CD4-positive, alpha-beta memory T cell (primary cell): ENCODE measurements at regions not wholly inside any gene's neighbourhood (a gene's known extent, or its start where the extent isn't known, plus 50 kb on each side); places are given as distances from the start of the nearest gene placed in this dataset.
"Not testable (repeated sequence)": the region's sequence is repeated elsewhere in the genome, so short reads cannot be mapped to it uniquely, and the experiment has no call there.

ENCODE experiments used
- CTCF ChIA-PET: fragments of 350-600 bp; sonication (Branson Sonifier 250); formaldehyde crosslinking; loops from one replicate; lab custom pipeline; 2021; ENCODE audit warnings: inconsistent platforms; ENCODE audit not compliant: partially characterized antibody; lab: Charles Lee
- POLR2A ChIA-PET: fragments of 350-600 bp; sonication (Branson Sonifier 250); formaldehyde crosslinking; loops from one replicate; lab custom pipeline; 2021; ENCODE audit not compliant: partially characterized antibody; lab: Charles Lee
- DNase-seq, 5 donors: peaks; one replicate each; pipeline versions ENCODE4 v3.0.0 to v3.0.0-alpha.2; 2020 to 2022; ENCODE audit warnings: mixed read lengths in 1 of 5
- H3K27ac ChIP-seq: one replicate; pipeline ENCODE4 v1.7.0; 2013; ENCODE audit warnings: low read depth, low read length
- H3K27me3 ChIP-seq: 2 replicates; pipeline ENCODE4 v1.7.0; 2013; ENCODE audit warnings: mild to moderate bottlenecking, low read length, moderate library complexity; ENCODE audit not compliant: insufficient read depth
- H3K36me3 ChIP-seq: 2 replicates; pipeline ENCODE4 v1.7.0; 2013; ENCODE audit warnings: mild to moderate bottlenecking, low read length, moderate library complexity; ENCODE audit not compliant: insufficient read depth
- H3K4me1 ChIP-seq: 2 replicates; pipeline ENCODE4 v1.7.0; 2013; ENCODE audit warnings: mild to moderate bottlenecking, low read length, moderate library complexity; ENCODE audit not compliant: insufficient read depth
- H3K4me3 ChIP-seq, 2 donors: one replicate each; pipeline ENCODE4 v1.7.0; 2013; ENCODE audit warnings: low read length in 2 of 2, mild to moderate bottlenecking in 1 of 2
- H3K9me3 ChIP-seq, 2 donors: one replicate each; pipeline ENCODE4 v1.7.0; 2013; ENCODE audit warnings: low read length in 2 of 2, control low read depth in 1 of 2; ENCODE audit not compliant: control insufficient read depth in 1 of 2
- H3K27ac Mint-ChIP-seq, 7 donors: one replicate each; pipeline ENCODE4 v1.8.0; 2020 to 2021; ENCODE audit warnings: mixed read lengths in 7 of 7, mild to moderate bottlenecking in 6 of 7, inconsistent platforms in 3 of 7, moderate library complexity in 3 of 7
- H3K27me3 Mint-ChIP-seq, 2 donors: one replicate each; pipeline ENCODE4 v1.8.0; 2020 to 2021; ENCODE audit warnings: mixed read lengths in 2 of 2
- H3K36me3 Mint-ChIP-seq, 2 donors: one replicate each; pipeline ENCODE4 v1.8.0; 2020 to 2021; ENCODE audit warnings: mixed read lengths in 2 of 2, inconsistent platforms in 1 of 2, mild to moderate bottlenecking in 1 of 2
- H3K4me1 Mint-ChIP-seq, 4 donors: one replicate each; pipeline ENCODE4 v1.8.0; 2020 to 2021; ENCODE audit warnings: mixed read lengths in 4 of 4, mild to moderate bottlenecking in 1 of 4
- H3K4me3 Mint-ChIP-seq, 8 donors: one replicate each; pipeline ENCODE4 v1.8.0; 2020 to 2021; ENCODE audit warnings: mixed read lengths in 8 of 8, mild to moderate bottlenecking in 7 of 8, moderate library complexity in 6 of 8, inconsistent platforms in 3 of 8
- H3K9me3 Mint-ChIP-seq, 8 donors: one replicate each; pipeline ENCODE4 v1.8.0; 2020 to 2021; ENCODE audit warnings: mixed read lengths in 8 of 8, mild to moderate bottlenecking in 5 of 8, inconsistent platforms in 3 of 8, moderate library complexity in 1 of 8
- intact Hi-C: fragments of 100-400 bp; cut with micrococcal nuclease; formaldehyde crosslinking; loops from one replicate; pipeline ENCODE4 v1.15.1; 2023

DNA sequence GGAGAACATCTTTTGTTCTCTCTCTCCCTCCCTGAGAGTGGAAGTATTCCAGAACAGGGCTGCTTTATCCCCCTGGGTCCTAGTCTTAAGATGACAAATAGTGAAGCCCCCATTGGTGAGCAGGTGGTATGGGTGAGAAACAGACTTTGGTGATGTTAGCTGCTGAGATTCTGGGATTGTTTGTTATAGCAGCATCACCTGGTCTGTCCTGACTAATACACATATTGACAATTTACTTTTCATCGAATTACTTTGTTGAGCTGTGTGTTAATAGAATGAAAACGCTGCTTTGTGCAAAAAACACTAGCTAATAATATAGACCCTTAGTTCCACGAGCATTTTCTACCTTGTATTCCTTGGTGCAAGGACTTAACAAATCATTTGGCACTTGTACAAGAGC, 133.5 kb downstream of the ASMT start:
- Mint-ChIP-seq H3K9me3 (peaks cover 10 to 70% (median 31%) of the 10 kb centered on the region in 8 donors), H3K36me3 (peaks cover 61 to 86% of the 10 kb centered on the region in 2 donors), H3K4me1 (no peaks in the 10 kb centered on the region), H3K4me3 (no peak overlapping the region), H3K27ac (no peak overlapping the region), H3K27me3 (no peaks in the 10 kb centered on the region)
- H3K4me1 ChIP-seq: no peaks in the 10 kb centered on the region
- no peak overlapping the region for H3K27ac ChIP-seq
- intact Hi-C loops: no loop called here
- no peaks in the 10 kb centered on the region for H3K9me3 ChIP-seq
- H3K27me3 ChIP-seq: no peaks in the 10 kb centered on the region
- no peak overlapping the region for H3K4me3 ChIP-seq
- no peak for DNase-seq
- POLR2A ChIA-PET: no interaction called here
- no peaks in the 10 kb centered on the region for H3K36me3 ChIP-seq
- CTCF ChIA-PET: no interaction called here

DNA sequence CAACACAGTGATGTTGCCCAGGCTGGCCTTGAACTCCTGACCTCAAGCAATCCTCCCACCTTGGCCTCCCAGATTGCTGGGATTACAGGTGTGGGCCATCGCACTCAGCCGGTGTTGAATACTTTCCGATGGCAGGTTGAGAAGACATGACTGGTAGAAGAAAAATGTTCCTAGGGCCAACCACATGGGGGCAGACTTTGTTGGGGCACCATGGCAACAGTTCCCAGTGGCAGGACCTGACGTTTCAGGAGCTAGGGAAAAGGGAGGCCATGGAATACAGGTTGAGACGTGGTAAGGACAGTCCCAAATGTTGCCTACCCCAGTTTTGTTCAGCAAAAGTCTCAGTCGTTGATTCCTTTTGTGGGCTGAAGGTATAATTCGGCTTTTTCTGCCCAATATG, 134.6 kb downstream of the ASMT start:
- POLR2A ChIA-PET: no interaction called here
- H3K27ac Mint-ChIP-seq: no peak overlapping the region

DNA sequence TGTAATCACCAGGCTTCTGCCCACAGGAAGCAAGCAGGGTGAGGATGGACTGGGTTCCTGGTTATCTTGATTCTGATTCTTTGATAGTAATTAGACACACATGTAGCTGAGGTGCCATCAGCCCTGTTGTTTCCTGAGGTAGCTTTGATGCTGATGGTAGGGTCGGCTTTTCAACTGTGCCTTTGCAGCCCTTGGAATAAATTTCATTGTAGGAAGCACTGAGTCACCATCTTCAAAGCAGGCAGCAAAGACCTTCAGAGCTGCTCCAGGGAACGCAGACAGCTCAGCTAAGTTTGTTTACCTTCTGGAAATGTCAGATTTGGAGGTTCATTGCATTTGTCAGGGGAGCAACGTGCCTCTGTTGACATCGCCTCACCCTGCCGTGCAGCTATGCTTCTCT, 135.4 kb downstream of the ASMT start:
- POLR2A ChIA-PET: no interaction called here
- CTCF ChIA-PET: no interaction called here
- Mint-ChIP-seq H3K9me3 (peaks cover 6 to 61% (median 33%) of the 10 kb centered on the region in 8 donors), H3K27me3 (no peaks in the 10 kb centered on the region), H3K4me3 (no peak overlapping the region), H3K4me1 (no peaks in the 10 kb centered on the region), H3K36me3 (peaks cover 48 to 73% of the 10 kb centered on the region in 2 donors), H3K27ac (no peak overlapping the region)
- Histone ChIP-seq H3K36me3 (no peaks in the 10 kb centered on the region), H3K27ac (no peak overlapping the region), H3K27me3 (no peaks in the 10 kb centered on the region), H3K9me3 (no peaks in the 10 kb centered on the region), H3K4me3 (no peak overlapping the region), H3K4me1 (no peaks in the 10 kb centered on the region)
- intact Hi-C loops: no loop called here
- no peak for DNase-seq

More for the DNA sequence above, 134.6 kb downstream of the ASMT start:
- CTCF ChIA-PET: no interaction called here
- Histone ChIP-seq H3K36me3 (no peaks in the 10 kb centered on the region), H3K4me1 (no peaks in the 10 kb centered on the region), H3K27me3 (no peaks in the 10 kb centered on the region), H3K4me3 (no peak overlapping the region), H3K27ac (no peak overlapping the region), H3K9me3 (no peaks in the 10 kb centered on the region)
- Mint-ChIP-seq H3K36me3 (peaks cover 50 to 75% of the 10 kb centered on the region in 2 donors), H3K27me3 (no peaks in the 10 kb centered on the region), H3K4me1 (no peaks in the 10 kb centered on the region), H3K4me3 (no peak overlapping the region), H3K9me3 (peaks cover 8 to 62% (median 30%) of the 10 kb centered on the region in 8 donors)
- DNase-seq: no peak
- intact Hi-C loops: no loop called here

DNA sequence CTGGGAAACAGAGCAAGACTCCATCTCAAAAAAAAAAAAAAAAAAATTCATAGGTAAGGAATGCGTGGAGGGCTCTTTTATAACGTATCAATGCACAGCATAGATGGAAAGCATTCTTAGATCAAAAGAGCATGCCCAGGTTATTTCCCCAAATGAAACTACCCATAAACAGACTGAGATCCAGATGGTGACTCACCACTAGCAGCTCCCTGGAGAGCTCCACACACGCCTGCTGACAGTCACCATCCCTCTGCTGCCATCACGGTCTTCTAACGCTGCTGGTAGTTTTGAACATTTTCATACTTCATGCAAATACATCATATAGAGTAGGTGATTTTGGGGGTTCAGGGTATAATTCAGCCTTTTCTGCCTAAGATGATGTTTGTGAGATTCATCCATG, 136.9 kb downstream of the ASMT start:
- DNase-seq: no peak

DNA sequence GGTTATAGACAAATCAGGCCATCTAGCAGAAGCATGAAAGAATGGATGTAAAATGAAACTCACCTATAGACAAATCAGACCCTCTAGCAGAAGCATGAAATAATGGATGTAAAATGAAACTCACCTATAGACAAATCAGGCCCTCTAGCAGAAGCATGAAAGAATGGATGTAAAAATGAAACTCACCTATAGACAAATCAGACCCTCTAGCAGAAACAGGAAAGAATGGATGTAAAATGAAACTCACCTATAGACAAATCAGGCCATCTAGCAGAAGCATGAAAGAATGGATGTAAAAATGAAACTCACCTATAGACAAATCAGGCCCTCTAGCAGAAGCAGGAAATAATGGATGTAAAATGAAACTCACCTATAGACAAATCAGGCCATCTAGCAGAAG, 137.9 kb downstream of the ASMT start:
- peaks cover 43 to 68% of the 10 kb centered on the region in 2 donors for H3K36me3 Mint-ChIP-seq
- H3K27ac Mint-ChIP-seq, H3K27ac ChIP-seq, DNase-seq, CTCF ChIA-PET, intact Hi-C loops, H3K27me3 Mint-ChIP-seq, POLR2A ChIA-PET, H3K9me3 ChIP-seq, H3K36me3 ChIP-seq, H3K4me1 ChIP-seq, H3K27me3 ChIP-seq, H3K4me3 ChIP-seq, H3K4me1 Mint-ChIP-seq: not testable (repeated sequence)
- H3K4me3 Mint-ChIP-seq: peak overlapping the region in 1 of 8 donors; percentile 20
- H3K9me3 Mint-ChIP-seq: peaks cover 6 to 70% (median 44%) of the 10 kb centered on the region in 8 donors

More for the DNA sequence above, 136.9 kb downstream of the ASMT start:
- Histone ChIP-seq H3K4me3 (no peak overlapping the region), H3K27ac (no peak overlapping the region), H3K36me3 (no peaks in the 10 kb centered on the region), H3K4me1 (no peaks in the 10 kb centered on the region), H3K27me3 (no peaks in the 10 kb centered on the region), H3K9me3 (no peaks in the 10 kb centered on the region)
- Mint-ChIP-seq H3K27ac (peak overlapping the region in 1 of 7 donors; percentile 35), H3K4me3 (no peak overlapping the region), H3K36me3 (peaks cover 42 to 67% of the 10 kb centered on the region in 2 donors), H3K4me1 (no peaks in the 10 kb centered on the region), H3K27me3 (no peaks in the 10 kb centered on the region), H3K9me3 (peaks cover 6 to 64% (median 38%) of the 10 kb centered on the region in 8 donors)
- intact Hi-C loops: no loop called here
- POLR2A ChIA-PET: no interaction called here
- CTCF ChIA-PET: no interaction called here

DNA sequence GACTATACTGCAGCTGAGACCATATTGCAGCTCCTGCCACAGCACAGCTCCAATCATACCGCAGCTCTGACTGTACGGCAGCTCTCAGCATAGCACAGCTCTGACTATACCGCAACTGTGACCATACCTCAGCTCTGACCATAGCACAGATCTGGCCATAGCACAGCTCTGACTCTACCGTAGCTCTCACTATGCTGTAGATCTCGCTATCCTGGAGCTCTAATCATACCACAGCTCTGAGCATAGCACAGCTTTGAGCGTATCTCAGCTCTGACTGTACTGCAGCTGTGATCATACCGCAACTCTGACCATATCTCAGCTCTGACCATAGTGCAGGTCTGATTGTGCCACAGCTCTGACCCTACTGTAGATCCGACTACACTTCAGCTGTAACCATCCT, 139.2 kb downstream of the ASMT start:
- intact Hi-C loops: no loop called here
- H3K4me3 ChIP-seq: no peak overlapping the region
- no peak for DNase-seq
- peaks cover 9 to 73% (median 45%) of the 10 kb centered on the region in 8 donors for H3K9me3 Mint-ChIP-seq
- ChIA-PET CTCF (no interaction called here), POLR2A (no interaction called here)
- no peaks in the 10 kb centered on the region for H3K4me1 Mint-ChIP-seq
- no peaks in the 10 kb centered on the region for H3K27me3 ChIP-seq
- H3K27ac Mint-ChIP-seq: no peak overlapping the region
- H3K27me3 Mint-ChIP-seq: no peaks in the 10 kb centered on the region
- no peak overlapping the region for H3K4me3 Mint-ChIP-seq
- no peaks in the 10 kb centered on the region for H3K4me1 ChIP-seq
- H3K36me3 Mint-ChIP-seq: peaks cover 41 to 66% of the 10 kb centered on the region in 2 donors
- H3K9me3 ChIP-seq: no peaks in the 10 kb centered on the region
- no peaks in the 10 kb centered on the region for H3K36me3 ChIP-seq
- H3K27ac ChIP-seq: no peak overlapping the region

DNA sequence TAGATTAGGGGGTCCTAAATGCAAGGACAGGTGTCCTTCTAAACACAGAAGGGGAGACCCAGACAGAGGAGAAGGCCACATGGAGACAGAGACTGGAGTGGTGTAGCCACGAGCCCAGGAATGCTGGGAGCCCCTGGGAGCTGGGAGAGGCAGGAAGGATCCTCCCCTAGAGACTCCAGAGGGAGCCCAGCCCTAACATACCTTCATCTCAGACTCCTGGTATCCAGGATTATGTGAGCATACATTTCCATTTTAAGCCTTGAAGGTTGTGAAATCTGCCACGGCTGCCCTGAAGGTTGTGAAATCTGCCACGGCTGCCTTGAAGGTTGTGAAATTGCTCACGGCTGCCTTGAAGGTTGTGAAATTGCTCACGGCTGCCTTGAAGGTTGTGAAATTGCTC, 148.4 kb downstream of the ASMT start:
- intact Hi-C loops: no loop called here
- Histone ChIP-seq H3K36me3 (no peaks in the 10 kb centered on the region), H3K27ac (no peak overlapping the region), H3K27me3 (no peaks in the 10 kb centered on the region), H3K4me1 (no peaks in the 10 kb centered on the region), H3K4me3 (no peak overlapping the region), H3K9me3 (peaks cover 0 to 5% of the 10 kb centered on the region in 2 donors)
- Mint-ChIP-seq H3K9me3 (peaks cover 0 to 58% (median 32%) of the 10 kb centered on the region in 8 donors), H3K4me3 (peak overlapping the region in 5 of 8 donors; percentile 11 to 68 (median 51)), H3K27me3 (no peaks in the 10 kb centered on the region), H3K4me1 (peaks cover 0 to 14% (median 6%) of the 10 kb centered on the region in 4 donors), H3K27ac (no peak overlapping the region), H3K36me3 (peaks cover 17 to 21% of the 10 kb centered on the region in 2 donors)
- POLR2A ChIA-PET: no interaction called here
- DNase-seq: no peak
- CTCF ChIA-PET: no interaction called here
